Osteocyte (in vitro differentiated cells): ENCODE measurements at regions not wholly inside any gene's neighbourhood (a gene's known extent, or its start where the extent isn't known, plus 50 kb on each side); places are given as distances from the start of the nearest gene placed in this dataset.

Source experiments
- DNase-seq: peaks from one replicate; pipeline ENCODE4 v3.0.0; 2021; ENCODE audit warnings: mixed read lengths; ENCODE audit not compliant: unreplicated experiment; ENCODE audit errors: extremely low spot score
- H3K27ac Mint-ChIP-seq: one replicate; pipeline ENCODE4 v1.8.0; 2021; ENCODE audit warnings: mild to moderate bottlenecking, mixed read lengths; ENCODE audit not compliant: unreplicated experiment
- H3K27me3 Mint-ChIP-seq: one replicate; pipeline ENCODE4 v1.8.0; 2021; ENCODE audit warnings: mixed read lengths; ENCODE audit not compliant: unreplicated experiment
- H3K36me3 Mint-ChIP-seq: one replicate; pipeline ENCODE4 v1.8.0; 2021; ENCODE audit warnings: mixed read lengths; ENCODE audit not compliant: unreplicated experiment
- H3K4me1 Mint-ChIP-seq: one replicate; pipeline ENCODE4 v1.8.0; 2021; ENCODE audit warnings: mixed read lengths; ENCODE audit not compliant: unreplicated experiment
- H3K4me3 Mint-ChIP-seq: one replicate; pipeline ENCODE4 v1.8.0; 2021; ENCODE audit warnings: mild to moderate bottlenecking, moderate library complexity, mixed read lengths; ENCODE audit not compliant: unreplicated experiment
- H3K9me3 Mint-ChIP-seq: one replicate; pipeline ENCODE4 v1.8.0; 2021; ENCODE audit warnings: mixed read lengths; ENCODE audit not compliant: unreplicated experiment
- CTCF ChIP-seq: fragments of 200-600 bp; sonication (generic); IDR thresholded peaks from 2 replicates; pipeline ENCODE4 v1.5.0; 2021; ENCODE audit warnings: antibody characterized with exemption, mild to moderate bottlenecking, moderate library complexity

- no peaks in the 10 kb centered on the region for H3K4me1 Mint-ChIP-seq
- no peak overlapping the region for H3K27ac Mint-ChIP-seq
- H3K4me3 Mint-ChIP-seq, result no peak overlapping the region
- H3K27me3 Mint-ChIP-seq, result no peaks in the 10 kb centered on the region
- no peaks in the 10 kb centered on the region for H3K36me3 Mint-ChIP-seq
- no peak for TF ChIP-seq CTCF
- H3K9me3 Mint-ChIP-seq, result no peaks in the 10 kb centered on the region
- no peak for DNase-seq
Observed at GRCh38 chr1:190595438-190595837, 117.8 kb upstream of the BRINP3 start.

GRCh38 chr1:190597294-190597693 lies 119.6 kb upstream of the BRINP3 start:
- no peaks in the 10 kb centered on the region for H3K27me3 Mint-ChIP-seq
- H3K4me1 Mint-ChIP-seq, result no peaks in the 10 kb centered on the region
- no peak for TF ChIP-seq CTCF
- no peaks in the 10 kb centered on the region for H3K36me3 Mint-ChIP-seq
- no peak overlapping the region for H3K27ac Mint-ChIP-seq
- no peaks in the 10 kb centered on the region for H3K9me3 Mint-ChIP-seq
- DNase-seq, result no peak
- H3K4me3 Mint-ChIP-seq, result no peak overlapping the region

- no peak for DNase-seq
- no peak for TF ChIP-seq CTCF
Observed at GRCh38 chr1:190599670-190600069, 122.0 kb upstream of the BRINP3 start.

GRCh38 chr1:190602325-190602724 lies 124.7 kb upstream of the BRINP3 start:
- Mint-ChIP-seq H3K27ac (no peak overlapping the region), H3K4me1 (no peaks in the 10 kb centered on the region), H3K27me3 (no peaks in the 10 kb centered on the region), H3K36me3 (no peaks in the 10 kb centered on the region), H3K4me3 (no peak overlapping the region), H3K9me3 (no peaks in the 10 kb centered on the region)
- no peak for TF ChIP-seq CTCF
- DNase-seq, result no peak

More at GRCh38 chr1:190599670-190600069, 122.0 kb upstream of the BRINP3 start:
- H3K27me3 Mint-ChIP-seq, result no peaks in the 10 kb centered on the region
- no peaks in the 10 kb centered on the region for H3K4me1 Mint-ChIP-seq
- H3K9me3 Mint-ChIP-seq, result no peaks in the 10 kb centered on the region
- H3K27ac Mint-ChIP-seq, result no peak overlapping the region
- H3K36me3 Mint-ChIP-seq, result no peaks in the 10 kb centered on the region
- no peak overlapping the region for H3K4me3 Mint-ChIP-seq

- no peak for TF ChIP-seq CTCF
- H3K27ac Mint-ChIP-seq, result no peak overlapping the region
- no peaks in the 10 kb centered on the region for H3K36me3 Mint-ChIP-seq
- H3K4me3 Mint-ChIP-seq, result no peak overlapping the region
- no peaks in the 10 kb centered on the region for H3K4me1 Mint-ChIP-seq
- H3K9me3 Mint-ChIP-seq, result no peaks in the 10 kb centered on the region
- DNase-seq, result no peak
- no peaks in the 10 kb centered on the region for H3K27me3 Mint-ChIP-seq
Observed at GRCh38 chr1:190608282-190608681, 130.6 kb upstream of the BRINP3 start.
